ENCODE measurements at regions not wholly inside any gene's neighbourhood (a gene's known extent, or its start where the extent isn't known, plus 50 kb on each side); places are given as distances from the start of the nearest gene placed in this dataset.
A peak's percentile ranks its signal among the peaks of the same experiment; 100 is the strongest.
"Not testable (repeated sequence)": the region's sequence is repeated elsewhere in the genome, so short reads cannot be mapped to it uniquely, and the experiment has no call there.

GRCh38 chr7:32648408-32649156 lies 153.3 kb downstream of the AVL9 start:
- no peak overlapping the region for H3K27ac ChIP-seq (ENCODE audit: low read depth in 2 of 2, low read length in 1 of 2)
- no peak overlapping the region for H3K9ac ChIP-seq
- H2AFZ ChIP-seq (ENCODE audit: low read depth), result no peak overlapping the region
- H4K20me1 ChIP-seq (ENCODE audit: insufficient read depth), result no peaks in the 10 kb centered on the region
- POLR2A ChIA-PET, result no interaction called here
- H3K27me3 ChIP-seq (ENCODE audit: insufficient read depth), result no peaks in the 10 kb centered on the region
- no peak overlapping the region for H3K4me3 ChIP-seq (ENCODE audit: low read depth in 2 of 2, low read length in 1 of 2)
- H3K4me2 ChIP-seq, result no peak overlapping the region
- H3K79me2 ChIP-seq (ENCODE audit: insufficient read depth), result no peaks in the 10 kb centered on the region
- H3K36me3 ChIP-seq (replicated peaks in 1 of 2; ENCODE audit: control insufficient read depth in 1 of 2, insufficient read depth in 2 of 2, low read length in 1 of 2), result no peaks in the 10 kb centered on the region
- H3K4me1 ChIP-seq (ENCODE audit: control insufficient read depth in 1 of 2, insufficient read depth in 2 of 2, low read depth in 1 of 2, low read length in 1 of 2), result no peaks in the 10 kb centered on the region; a peak in 2 of 4 replicates
- no peaks in the 10 kb centered on the region for H3K9me2 ChIP-seq
- WGBS (ENCODE audit: low lambda C conversion rate), result 76% methylated on average over 6 of the region's 6 CpGs
- TF ChIP-seq POLR2AphosphoS5 (IDR thresholded peaks at IDR 0.05; ENCODE audit: low read depth, low read length) (no peak), ELF1 (IDR thresholded peaks at IDR 0.05) (no peak), GATA2 (CRISPR knock-in tag; IDR thresholded peaks at IDR 0.05) (peak; percentile 43), TAF1 (IDR thresholded peaks at IDR 0.05; ENCODE audit: borderline replicate concordance, low read depth, low read length) (no peak), FOXM1 (IDR thresholded peaks at IDR 0.05; ENCODE audit: low read depth) (no peak), IRF3 (IDR thresholded peaks at IDR 0.05; ENCODE audit: low read depth, low read length) (no peak), REST (IDR thresholded peaks at IDR 0.05; ENCODE audit: low read depth, low read length) (no peak), FOSL2 (IDR thresholded peaks at IDR 0.05; ENCODE audit: borderline replicate concordance, low read depth) (no peak)
- H3K9me3 ChIP-seq, result no peaks in the 10 kb centered on the region
- CTCF ChIA-PET, result no interaction called here
- DNase-seq, result no peak
- no peaks in the 10 kb centered on the region for H3F3A ChIP-seq (replicated peaks; ENCODE audit: insufficient read depth)

DNA sequence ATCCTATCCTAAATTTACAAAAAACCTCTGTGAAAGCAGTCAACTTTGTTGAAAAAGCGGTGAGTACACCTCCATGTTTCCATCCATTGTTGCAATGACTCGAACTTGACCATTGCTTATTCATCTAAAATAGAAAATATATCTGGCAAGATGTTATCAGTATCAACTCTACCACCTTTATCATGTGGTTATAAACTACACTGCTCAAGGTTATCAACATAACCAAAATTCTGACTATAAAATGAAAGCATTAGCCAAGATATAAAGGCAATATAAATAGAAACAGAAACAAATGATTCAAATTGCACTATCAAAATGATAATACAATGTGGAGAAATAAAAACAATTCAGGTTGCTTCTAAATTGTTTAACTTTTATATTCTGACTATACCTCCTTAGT lies 150.0 kb downstream of the AVL9 start:
- H3K9me3 ChIP-seq; CTCF ChIA-PET; H2AFZ ChIP-seq (ENCODE audit: low read depth); H3F3A ChIP-seq (replicated peaks; ENCODE audit: insufficient read depth); H3K79me2 ChIP-seq (ENCODE audit: insufficient read depth); H3K36me3 ChIP-seq (replicated peaks in 1 of 2; ENCODE audit: control insufficient read depth in 1 of 2, insufficient read depth in 2 of 2, low read length in 1 of 2); H3K4me2 ChIP-seq; H4K20me1 ChIP-seq (ENCODE audit: insufficient read depth); H3K9ac ChIP-seq; H3K4me3 ChIP-seq (ENCODE audit: low read depth in 2 of 2, low read length in 1 of 2); H3K27ac ChIP-seq (ENCODE audit: low read depth in 2 of 2, low read length in 1 of 2); DNase-seq; POLR2A ChIA-PET; H3K4me1 ChIP-seq (ENCODE audit: control insufficient read depth in 1 of 2, insufficient read depth in 2 of 2, low read depth in 1 of 2, low read length in 1 of 2); H3K9me2 ChIP-seq; H3K27me3 ChIP-seq (ENCODE audit: insufficient read depth): not testable (repeated sequence)
- WGBS (ENCODE audit: low lambda C conversion rate), result 91% methylated on average over 2 of the region's 2 CpGs
